DMS53 (cell line): ENCODE measurements at regions not wholly inside any gene's neighbourhood (a gene's known extent, or its start where the extent isn't known, plus 50 kb on each side); places are given as distances from the start of the nearest gene placed in this dataset.

Experiments used
- DNase-seq: peaks from one replicate; lab custom pipeline; 2025; lab: John Stamatoyannopoulos, UW

DNA sequence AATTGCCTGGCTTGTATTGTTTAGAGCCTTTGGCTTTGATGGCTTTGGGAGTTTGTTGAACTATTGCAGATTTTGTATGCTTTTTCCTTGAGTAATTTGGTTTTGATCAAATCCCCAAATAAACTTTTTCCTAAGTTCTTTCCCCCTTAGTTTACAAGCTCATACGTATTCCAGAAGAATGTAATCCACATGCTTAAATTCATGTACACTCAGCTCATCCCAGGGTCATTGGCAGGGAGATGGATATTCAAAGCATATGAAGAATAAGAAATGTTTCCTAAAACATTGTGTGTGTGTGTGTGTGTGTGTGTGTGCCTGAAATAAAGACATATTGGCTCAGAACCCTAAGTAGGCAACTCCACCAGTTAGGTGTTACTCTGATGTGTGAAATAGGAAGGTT lies 89.4 kb downstream of the TMEM30B start:
- DNase-seq, result no peak

- no peak for DNase-seq
Measured at GRCh38 chr14:61190341-61190740, 90.8 kb downstream of the TMEM30B start.

GRCh38 chr14:61188978-61189808 lies 91.9 kb downstream of the TMEM30B start:
- peak; percentile 73 for DNase-seq

- DNase-seq, result no peak
Measured at GRCh38 chr14:61188196-61188595, 92.9 kb downstream of the TMEM30B start.

- DNase-seq, result no peak
Measured at GRCh38 chr14:61187196-61187905, 93.8 kb downstream of the TMEM30B start.

GRCh38 chr14:61186341-61187195 lies 94.6 kb downstream of the TMEM30B start:
- DNase-seq, result no peak

DNA sequence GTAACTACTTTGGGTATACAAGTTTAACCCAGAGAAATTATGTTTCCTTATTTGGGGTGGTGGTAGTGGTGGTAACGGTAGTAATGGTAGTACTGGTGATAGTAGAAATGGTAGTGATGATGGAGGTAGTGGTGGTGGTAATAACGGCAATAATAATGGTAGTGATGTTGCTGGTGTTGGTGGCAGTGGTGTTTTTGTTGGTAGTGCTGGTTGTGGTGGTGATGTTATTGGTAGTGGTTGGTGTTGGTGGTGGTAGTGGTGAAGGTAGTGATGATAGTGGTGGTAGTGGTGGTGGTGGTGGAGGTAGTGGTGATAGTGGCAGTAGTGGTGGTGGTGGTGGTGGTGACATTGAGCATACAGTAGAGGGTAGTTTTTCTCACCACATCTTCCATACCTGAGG lies 95.6 kb downstream of the TMEM30B start:
- DNase-seq, result no peak

DNA sequence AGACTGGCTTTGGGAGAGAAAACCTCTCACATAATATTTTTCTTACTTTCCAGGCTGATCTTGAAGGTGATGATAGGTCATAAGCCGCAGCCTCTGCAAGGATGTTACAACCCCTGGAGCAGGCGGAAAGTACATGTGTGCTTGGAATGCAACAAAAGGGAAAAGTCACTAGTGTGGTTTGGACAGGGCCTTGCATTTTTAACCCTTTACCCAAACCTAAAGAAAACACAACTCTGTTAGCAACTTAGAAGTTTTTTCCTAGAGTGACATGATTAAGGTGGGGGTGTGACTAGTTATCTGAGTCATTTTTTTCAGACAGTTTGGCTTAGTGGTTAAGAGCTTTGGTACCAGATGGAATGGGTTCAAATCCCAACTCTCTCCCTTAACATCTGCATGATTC lies 97.0 kb downstream of the TMEM30B start:
- DNase-seq, result no peak

DNA sequence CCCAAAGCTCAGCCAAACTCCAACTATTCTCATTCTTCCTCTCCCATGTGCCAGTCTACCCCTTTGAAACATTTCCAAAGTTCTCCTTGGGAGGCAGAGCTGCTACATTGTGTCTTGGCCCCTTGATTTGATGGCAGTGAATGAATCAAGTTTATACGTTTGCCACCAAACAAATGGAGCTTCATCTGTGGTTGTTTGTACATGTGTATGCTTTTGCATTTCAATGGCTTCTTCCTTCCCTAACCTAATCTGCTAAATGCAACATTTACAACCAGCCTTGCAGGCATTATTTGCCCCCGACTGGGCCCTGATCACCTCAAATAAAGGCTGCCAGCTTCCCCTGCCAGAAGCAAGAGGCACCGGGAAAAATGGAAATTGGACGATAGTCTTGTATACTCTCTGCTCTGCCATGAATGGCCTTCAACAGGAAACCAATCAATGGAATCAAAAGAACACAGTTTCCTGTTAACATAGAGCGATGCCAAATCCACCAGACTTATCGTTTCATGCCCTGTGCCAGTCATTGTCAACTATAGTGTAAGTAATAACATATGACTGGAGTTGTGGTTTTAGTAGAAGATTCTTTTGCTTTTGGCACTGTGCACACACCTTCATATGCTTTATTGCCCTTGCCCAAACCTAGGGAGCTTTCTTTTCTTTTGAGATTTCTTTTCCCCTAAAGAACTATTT lies 97.8 kb downstream of the TMEM30B start:
- DNase-seq, result no peak

GRCh38 chr14:61179796-61180398 lies 101.2 kb downstream of the TMEM30B start:
- DNase-seq, result no peak

GRCh38 chr14:61179061-61179690 lies 102.0 kb downstream of the TMEM30B start:
- DNase-seq, result no peak

DNA sequence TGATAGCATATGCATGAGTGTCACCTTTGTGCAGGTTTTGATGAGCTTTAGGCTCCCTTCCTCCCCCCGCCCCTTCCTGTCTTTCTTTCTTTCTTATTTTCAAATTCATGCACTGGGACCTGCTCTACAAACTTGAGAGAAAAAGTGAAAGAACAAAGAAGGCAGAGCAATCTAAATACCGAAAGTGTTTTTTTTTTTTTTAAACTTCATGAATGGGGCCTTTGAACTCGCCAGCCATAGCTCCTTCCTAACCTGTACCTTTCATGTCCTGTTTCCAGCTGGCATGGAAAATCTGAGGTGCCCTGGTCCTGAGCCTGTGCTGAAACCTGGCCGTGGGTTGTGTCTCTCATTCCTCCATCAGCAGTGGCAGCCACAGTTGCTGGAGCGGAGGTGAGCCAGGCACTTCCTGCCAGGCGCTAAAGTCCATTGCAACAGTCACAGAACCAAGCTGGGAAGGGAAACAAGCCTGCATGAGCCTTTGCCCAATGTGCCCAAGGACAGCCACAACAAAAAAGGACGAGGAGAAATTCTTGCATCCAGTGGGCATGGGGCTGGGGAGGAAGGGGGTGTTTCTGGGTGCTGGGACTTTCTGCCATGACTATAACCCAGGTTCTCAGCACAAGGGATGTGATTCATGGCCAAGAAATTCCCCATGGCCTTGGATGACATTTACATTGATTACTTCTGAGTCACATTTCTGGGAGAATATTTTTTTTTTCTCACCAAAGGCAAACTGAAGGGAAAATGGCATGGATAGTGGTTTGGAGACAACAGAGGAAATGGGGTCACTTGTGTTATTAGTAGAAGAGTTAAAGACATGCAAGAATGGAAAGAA lies 102.7 kb downstream of the TMEM30B start:
- no peak for DNase-seq

GRCh38 chr14:61177279-61178225 lies 103.6 kb downstream of the TMEM30B start:
- no peak for DNase-seq

DNA sequence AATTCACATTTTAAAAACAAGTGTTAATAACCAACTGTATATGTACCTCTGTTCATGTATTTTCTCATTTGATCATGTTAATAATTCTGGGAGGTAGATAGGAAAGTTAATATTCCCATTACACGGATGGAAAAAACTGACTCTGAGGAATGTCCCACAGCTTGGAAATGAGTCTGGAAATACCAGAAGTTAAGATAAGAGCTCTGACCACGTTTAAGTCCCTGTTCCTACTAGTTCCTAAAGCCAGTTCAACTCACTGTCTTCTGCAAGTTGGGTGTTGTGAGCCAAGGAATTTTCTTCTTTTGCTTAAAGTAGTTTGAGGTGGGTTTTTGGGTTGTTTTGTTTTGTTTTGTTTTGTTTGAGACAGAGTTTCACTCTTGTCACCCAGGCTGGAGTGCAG lies 104.5 kb downstream of the TMEM30B start:
- DNase-seq, result no peak

GRCh38 chr14:61174987-61175386 lies 106.2 kb downstream of the TMEM30B start:
- no peak for DNase-seq

GRCh38 chr14:61174441-61174891 lies 106.7 kb downstream of the TMEM30B start:
- DNase-seq, result no peak

DNA sequence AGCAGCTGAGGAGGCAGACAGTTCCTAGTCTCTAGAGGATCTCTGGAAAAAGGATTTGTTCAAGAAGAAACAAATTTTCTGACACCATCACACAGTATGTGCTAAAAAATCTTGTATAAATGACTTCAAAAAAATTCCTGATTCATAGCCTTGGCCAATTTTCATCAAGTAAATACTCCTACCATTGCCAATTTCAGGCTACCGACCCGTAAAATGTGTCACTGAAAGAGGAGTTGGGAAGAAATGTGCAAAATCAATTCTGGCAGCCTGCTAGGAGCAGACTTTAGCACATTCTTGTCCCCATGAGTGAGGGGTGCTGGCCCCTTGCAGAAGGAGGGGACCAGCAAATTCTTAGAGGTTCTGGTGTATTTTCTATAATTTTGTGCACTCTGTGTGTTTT lies 109.4 kb downstream of the TMEM30B start:
- no peak for DNase-seq

DNA sequence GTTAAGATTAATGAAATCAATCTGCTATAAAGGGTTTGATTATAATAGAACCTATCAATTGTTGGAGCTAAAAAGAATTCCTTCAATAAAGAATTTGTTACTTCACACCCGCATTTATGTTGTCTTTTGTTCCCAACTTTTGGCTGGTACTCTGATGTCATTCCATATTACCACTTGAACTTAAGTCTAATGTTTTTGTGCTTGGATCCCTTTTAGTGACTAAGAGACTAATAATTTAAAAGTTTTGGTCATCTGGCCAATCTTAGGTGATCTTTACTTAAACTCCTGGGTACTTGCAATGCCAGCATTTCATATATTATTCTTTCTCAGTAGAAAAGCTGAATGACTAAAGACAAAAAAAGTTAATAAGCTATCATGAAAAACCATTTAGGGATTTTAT lies 113.0 kb downstream of the TMEM30B start:
- DNase-seq, result no peak

DNA sequence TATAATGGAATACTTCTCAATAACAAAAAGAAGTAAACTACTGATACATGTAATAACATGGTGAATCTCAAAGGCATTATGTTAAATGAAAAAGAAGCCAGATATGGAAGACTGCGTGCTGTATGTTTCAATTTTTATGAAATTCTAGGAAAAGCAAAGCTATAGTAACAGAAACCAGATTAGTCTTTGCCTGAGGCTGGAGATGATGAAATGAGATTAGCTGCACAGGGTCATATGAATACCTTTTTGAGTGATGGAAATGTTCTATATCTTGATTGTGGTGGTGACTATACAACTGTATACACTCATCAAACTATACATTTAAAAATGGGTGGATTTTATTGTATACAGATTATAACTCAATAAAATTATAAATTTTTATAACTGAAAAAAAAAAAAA lies 113.5 kb downstream of the TMEM30B start:
- DNase-seq, result no peak
